CD1c-positive myeloid dendritic cell (primary cell): ENCODE measurements at regions not wholly inside any gene's neighbourhood (a gene's known extent, or its start where the extent isn't known, plus 50 kb on each side); places are given as distances from the start of the nearest gene placed in this dataset.
"Not testable (repeated sequence)": the region's sequence is repeated elsewhere in the genome, so short reads cannot be mapped to it uniquely, and the experiment has no call there.

Experiments
- DNase-seq: peaks from one replicate; pipeline ENCODE4 v3.0.0-alpha.2; 2016; ENCODE audit errors: extremely low spot score

DNA sequence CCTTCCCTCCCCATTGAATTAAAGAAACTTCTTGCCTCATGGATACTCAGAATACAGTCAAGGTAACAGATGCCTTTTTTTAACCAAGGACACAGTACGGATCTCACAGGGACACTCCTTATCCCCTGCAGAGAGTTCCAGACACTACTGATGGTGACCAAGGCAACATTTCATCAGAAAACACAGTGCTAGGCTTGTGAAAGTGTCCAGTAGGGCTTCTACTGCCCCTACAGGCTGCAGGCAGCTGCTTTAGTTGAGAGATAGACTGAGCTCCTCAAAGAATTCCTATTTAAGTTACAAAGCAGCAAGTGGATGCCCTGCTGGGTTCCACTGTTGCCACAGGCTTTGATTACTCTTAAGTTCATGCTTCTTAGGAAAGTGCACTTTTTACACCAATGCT lies 2137.8 kb upstream of the DEFB115 start:
- not testable (repeated sequence) for DNase-seq

DNA sequence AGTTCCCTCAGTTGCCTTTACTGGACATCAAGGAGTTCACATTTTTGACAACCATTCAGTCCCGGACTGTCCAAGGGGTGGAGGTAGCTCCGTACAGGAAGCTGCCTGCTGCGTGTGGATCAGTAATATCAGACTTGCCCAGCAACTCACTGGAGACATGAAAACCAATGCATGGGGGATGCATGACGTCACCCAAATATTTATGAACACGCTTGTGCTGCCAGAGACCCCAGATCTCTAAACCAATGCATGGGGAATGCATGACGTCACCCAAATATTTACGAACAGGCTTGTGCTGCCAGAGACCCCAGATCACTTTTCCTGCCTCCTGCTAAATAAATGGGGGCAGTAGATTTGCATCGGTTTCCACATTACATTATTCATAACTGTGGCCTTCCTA lies 2137.4 kb upstream of the DEFB115 start:
- not testable (repeated sequence) for DNase-seq

DNA sequence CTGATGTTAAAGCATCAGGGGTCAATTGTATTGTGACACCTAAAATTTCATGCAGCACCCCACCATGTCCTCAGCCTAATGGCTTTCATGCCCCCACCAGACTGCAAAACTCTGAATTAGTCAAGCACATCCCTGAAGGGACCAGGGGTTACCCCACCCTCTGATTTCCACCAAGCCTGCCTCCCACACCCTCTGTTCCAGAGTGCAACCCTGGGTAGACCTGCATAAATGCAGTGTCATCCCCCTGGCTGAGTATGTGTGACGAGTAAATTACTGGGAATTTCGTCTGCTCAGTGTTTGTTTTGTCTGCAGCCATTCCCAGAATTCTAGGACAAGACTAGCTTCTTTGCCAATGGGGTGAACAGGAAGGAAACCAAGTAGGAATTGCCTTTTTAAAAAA lies 2136.9 kb upstream of the DEFB115 start:
- DNase-seq = not testable (repeated sequence)

DNA sequence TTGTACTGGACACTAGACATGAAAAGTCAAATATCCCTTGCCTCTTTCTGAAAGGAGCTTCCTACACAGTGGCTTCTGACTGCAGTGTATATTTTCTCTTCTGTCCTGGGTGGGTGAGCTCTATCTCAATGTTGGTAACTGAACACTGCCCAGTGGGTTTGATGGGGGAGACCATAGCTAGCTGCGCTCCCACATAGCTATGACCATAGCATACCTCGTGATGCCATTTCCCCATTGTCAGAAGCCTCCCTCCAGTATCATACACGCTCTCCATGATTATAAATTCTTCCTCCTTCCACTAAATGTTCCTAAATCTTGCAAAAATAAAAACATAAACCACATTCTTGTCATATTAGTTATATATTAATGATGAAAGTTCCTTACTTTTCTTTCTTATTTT lies 2134.7 kb upstream of the DEFB115 start:
- DNase-seq = not testable (repeated sequence)

DNA sequence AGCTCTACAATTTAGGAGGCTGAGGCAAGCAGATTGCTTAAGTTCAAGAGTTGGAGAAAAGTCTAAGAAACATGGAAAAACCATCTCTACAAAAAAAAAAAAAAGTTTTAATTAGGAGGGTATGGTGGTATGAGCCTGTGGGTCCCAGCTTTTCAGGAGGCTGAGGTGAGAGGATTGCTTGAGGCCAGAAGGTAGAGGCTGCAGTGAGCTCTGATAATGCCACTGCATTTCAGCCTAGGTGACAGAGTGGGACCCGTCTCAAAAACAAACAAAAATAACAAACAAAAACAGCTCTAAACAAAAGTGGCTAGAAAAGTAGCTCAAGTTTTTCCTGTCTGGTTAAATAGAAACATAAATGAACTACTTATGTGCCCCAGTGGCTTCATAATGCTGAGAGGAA lies 2133.6 kb upstream of the DEFB115 start:
- no peak for DNase-seq
